HG03039 (cell line): ENCODE measurements at regions not wholly inside any gene's neighbourhood (a gene's known extent, or its start where the extent isn't known, plus 50 kb on each side); places are given as distances from the start of the nearest gene placed in this dataset.

Experiments used
- ATAC-seq: cut with Tn5 transposase; IDR thresholded peaks from one replicate; pipeline ENCODE4 v1.9.1; 2021; ENCODE audit warnings: mild to moderate bottlenecking, moderate library complexity; ENCODE audit not compliant: unreplicated experiment

DNA sequence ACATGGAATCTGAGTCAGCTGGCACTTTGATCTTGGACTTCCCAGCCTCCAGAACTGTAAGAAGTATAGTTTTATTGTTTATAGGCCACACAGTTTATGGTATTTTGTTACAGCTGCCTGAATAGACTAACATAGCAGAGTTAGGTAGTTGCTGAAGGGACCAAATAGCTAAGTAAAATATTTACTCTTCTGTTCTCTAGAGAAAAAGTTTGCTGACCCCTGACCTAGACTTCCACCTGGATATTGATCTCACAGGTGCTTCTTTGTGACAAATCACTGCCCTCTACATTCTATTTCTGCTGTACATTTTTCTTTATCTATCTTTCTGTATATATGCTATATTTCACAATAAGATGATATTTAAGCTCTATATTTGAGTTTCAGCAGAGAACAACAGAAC lies 212.5 kb downstream of the CSNK2A3 start:
- ATAC-seq: no peak

DNA sequence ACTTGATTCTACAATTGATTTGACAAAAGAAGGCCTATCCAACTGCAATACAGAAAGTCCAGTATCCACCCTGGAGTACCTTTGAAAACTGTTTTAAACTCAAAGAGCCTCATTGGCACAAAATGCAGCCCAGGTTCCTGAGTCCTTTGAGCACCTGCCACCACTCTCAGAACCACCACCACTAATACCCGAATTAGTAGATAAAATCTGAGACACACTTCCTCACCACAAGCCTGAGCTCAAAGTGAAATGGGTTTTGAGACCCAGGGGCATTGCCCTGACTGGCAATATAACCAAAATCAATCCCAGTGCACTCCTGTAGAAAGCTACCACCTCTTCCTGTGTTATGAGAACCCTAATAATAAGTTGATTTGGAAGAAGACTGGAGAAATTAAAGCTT lies 215.7 kb downstream of the CSNK2A3 start:
- no peak for ATAC-seq

DNA sequence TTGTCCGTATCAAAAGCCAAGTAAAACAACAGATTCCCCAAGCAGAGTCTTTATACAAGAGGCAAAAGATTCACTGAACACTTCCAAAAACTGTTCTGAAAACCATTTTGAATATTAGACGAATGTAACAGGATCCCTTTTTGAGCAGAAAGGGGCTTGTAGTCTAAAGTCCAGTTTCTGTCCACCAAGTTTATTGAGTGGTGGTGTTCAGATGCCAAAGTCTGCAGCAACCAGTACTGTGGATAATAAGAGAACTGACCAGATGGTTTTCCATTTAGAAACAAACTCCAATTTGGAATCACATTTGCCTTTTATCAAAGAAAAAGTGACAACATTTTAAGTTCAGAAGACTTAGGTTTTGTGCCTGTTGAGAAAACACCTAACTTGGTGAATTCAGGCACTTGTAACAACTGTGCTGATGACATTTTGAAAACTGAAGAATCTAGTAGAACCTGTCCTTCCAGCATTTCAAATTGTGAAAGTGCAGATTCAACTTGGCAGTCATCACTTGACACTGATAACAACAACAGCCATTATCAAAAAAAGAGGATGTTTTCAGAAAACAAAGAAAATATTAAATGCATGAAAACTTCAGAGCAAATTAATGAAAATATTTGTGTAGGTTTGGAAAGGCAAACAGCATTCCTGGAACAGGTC lies 217.1 kb downstream of the CSNK2A3 start:
- no peak for ATAC-seq

DNA sequence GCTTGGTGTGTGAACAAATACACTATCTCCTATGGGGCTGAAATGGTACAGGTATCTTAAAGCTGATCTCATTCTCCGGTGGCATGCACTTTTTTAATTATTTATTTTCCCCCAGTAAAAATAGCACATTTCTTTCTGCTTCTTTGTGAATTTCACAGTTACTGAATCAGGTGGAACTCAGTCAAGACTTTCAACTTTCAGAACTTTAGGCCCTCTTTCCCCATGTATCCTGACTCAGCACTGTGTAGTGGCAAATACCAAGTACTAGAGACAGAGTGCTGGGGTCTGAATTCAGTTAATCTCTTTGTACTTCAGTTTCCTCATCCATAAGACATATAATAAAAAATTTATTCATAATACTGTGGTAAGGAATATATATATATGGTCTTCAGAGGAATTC lies 223.9 kb downstream of the CSNK2A3 start:
- ATAC-seq: no peak

DNA sequence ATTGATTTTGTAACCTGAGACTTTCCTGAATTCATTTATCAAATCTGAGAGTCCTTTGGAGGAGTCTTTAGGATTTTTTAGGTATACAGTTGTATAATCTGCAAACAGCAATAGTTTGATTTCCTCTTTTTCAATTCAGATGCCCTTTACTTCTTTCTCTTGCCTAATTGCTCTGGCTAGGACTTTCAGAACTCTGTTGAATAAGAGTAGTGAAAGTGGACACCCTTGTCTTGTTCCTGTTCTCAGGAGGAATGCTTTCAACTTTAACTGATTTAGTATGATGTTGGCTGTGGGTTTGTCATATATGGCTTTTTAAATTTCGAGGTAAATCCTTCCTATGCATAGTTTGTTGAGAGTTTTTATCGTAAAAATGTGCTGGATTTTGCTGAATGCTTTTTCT lies 227.4 kb downstream of the CSNK2A3 start:
- ATAC-seq: no peak

DNA sequence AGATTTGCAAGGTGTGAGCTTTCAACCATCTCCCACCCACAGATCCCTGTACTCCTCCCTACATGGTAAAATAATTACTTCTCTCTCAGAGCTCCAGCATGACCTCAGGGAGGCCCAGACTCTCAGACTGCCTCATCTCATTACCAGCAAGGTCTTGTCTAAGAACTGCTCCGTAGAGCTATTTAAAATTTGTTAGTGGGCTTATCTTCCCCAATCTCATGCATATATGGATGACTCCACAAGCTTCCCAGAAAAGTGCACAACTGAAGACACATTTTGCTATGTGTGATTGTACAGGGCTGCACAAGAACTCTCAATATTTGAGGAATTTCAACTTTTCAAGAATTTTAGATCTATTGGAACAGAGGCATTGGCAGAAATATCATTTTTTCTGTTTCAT lies 230.3 kb downstream of the CSNK2A3 start:
- ATAC-seq: no peak

DNA sequence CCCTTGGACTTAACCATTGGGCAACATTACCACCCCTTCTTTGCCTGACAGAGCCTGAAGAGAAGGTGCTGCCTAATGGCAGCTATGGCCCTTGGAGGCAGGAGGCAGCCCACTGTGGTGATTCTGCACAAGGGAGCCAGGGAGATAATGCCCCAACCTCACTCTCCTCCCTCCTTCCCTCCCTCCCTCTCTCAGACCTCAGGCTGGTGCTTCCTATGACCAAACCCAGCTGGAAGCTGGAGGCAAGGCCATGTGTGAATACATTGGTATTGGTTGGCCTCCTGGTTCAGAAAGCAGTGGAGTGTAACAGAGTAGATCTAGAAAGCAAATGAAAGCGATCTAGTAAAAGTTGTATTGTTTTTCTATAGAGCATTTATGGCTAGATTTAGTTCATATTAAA lies 233.1 kb downstream of the CSNK2A3 start:
- ATAC-seq: no peak

DNA sequence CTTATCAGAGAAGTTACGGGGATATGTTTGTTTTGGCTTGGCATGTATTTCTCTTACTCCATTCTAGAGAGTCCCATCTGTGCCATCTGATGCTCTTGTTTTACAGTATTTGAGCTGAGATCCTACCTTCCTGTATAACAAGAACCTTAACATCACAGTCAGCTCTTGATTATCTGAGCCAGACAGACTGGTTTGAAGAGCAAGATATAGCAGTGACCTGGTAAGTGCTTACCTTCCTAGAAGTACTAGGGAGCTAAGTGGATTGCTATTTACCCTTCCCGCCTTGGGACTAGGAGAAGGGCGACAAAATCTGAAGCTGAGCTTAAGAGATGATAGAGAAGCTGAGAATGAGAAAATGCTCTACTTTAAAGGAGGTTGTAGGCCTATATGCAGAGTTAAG lies 235.3 kb downstream of the CSNK2A3 start:
- ATAC-seq: no peak

DNA sequence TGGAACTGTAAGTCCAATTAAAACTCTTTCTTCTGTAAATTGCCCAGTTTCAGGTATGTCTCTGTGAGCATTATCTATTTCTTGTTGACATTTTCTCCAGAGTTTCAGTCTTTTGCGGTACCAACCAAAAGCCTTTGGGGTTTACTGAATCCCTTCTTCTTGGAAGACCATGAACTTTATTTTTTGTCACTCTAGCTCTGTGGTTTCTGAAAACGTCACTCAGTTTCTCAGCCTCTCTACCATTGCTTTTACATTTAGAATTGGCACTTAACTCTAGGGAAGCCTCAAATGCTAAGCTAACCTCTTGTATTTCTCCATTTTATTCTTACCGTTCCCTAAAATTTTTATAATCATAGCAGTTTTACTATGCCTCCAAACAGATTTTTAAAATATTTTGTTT lies 237.6 kb downstream of the CSNK2A3 start:
- no peak for ATAC-seq

DNA sequence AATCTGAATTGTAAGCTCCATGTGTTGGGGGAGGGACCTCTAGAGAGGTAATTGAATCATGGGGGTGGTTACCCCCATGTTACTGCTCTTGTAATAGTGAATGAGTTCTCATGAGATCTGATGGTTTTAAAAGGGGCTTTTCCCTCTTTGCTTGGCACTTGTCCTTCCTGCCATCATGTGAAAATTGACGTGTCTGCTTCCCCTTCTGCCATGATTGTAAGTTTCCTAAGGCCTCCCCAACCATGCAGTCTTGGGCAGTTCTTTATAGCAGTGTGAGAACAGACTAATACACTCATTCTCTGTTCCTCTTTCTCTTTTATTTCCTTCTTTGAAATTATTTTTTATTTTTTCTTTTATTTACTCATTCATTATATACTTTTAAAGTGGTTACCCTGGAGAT lies 239.4 kb downstream of the CSNK2A3 start:
- no peak for ATAC-seq

DNA sequence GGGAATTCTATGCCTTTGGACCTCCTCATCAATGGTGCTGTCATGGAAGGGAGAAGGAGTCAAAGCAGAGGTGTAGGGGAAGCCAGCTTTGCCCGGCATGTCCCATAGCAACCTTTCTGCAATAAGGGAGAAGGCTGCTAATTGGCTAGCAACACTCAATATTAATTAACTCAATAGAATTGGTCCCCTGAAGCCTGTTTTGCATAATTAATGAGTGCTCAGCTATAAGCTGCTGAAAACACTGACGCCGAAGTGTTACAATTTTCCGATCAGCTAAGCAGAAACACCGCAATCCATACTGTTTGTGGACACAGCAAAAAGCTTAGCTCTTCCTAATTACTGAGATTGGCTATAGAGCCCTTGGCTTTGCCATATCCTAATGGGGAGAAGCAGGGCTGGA lies 245.0 kb downstream of the CSNK2A3 start:
- no peak for ATAC-seq

DNA sequence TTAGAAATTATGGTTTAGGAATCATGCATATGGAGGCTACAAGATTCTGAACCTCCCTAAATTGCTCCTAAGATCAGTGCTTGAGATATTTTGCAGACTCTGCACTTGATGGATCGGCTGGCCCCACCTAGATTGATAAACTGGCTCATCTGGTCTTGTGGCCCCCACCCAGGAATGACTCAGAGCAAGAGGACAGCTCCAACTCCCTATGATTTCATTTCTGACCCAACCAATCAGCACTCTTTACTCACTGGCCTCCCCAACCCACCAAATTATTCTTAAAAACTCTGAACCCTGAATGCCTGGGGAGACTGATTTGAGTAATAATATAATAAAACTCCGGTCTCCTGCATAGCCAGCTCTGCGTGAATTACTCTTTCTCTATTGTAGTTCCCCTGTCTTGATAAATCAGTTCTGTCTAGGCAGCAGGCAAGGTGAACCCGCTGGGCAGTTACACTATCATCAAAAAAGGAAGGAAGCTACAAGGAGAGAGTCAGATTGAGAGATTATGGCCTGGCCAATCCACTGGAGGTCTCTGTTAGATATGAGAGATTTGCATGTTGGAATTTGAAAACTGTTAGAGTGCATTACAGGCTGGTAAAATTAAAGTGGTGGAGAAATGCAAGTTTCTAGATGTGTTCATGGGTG lies 245.8 kb downstream of the CSNK2A3 start:
- no peak for ATAC-seq

DNA sequence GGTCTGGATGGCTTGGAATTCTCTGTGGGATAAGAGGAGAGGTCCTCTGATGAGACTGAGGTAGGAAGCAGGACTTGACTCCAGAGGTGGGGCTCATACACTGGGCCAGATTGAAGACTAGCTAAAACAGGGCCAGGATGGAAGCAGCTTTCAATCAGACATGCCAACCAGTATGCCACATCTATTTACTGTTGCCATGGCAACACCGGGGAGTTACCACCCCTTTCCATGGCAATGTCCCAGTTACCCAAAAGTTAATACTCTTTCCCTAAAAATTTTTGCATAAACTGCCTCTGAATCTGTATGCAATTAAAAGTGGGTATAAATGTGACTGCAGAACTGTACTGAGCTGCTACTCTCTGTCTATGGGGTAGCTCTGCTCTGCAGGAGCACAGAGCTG lies 247.5 kb upstream of the ZBED5 start:
- no peak for ATAC-seq

DNA sequence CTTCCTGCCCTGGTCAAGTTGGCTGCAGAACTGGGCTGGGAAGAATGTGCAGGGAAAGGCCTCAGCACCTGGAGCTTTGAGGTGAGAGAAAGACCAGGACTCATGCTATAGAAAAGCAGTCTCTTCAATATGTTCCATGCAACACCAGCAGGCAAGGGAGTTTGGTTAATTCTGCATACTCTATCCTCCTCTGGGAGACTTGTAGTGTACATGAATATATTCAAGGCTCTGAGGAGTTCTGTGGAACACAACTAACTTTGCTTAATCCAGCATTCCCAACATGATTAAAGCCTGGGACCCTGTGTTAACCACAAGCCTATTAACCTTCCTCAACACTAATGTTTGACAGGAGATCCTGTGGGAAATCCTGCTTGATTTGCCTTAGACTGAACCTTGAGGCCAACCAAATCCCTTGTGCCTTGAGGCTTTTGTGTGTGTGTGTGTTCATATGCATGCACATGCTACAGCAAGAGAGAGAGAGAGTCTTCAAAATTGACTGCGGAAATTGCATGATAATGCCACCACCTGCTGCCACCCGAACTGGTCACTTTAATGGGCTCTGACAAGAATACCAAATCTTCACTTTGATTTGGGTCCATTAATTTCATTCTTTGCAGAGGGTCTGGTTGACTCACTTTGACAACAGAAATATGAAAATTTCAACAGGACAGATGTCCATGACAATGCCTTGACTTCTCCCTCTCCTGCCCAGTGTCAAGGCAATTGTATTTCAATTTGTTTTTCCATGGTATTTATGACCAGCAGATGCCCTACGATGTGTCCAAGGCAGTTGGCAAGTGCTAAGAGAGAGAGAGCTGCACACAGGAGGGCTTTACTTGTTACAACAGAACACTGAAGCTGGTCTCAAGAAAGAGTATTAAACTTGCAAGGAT lies 238.2 kb upstream of the ZBED5 start:
- ATAC-seq: no peak

DNA sequence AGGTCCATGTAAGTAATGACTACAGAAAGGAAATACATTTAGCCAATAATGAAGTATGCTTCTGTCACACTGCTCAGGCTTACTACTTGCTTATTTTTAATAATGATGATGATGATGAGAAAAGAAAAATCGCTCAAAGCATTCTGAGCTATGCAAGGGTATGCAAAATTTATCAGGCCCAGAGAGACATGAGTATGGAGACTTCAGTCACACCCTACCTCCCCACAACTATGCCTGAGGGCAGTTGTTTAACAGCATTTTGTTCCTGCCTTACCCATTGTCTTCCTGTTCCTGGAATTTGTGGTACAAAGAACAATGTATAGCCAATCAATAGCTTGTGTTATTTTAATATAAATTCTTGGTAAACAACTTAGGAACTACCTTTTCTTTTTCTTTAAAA lies 232.6 kb upstream of the ZBED5 start:
- no peak for ATAC-seq

DNA sequence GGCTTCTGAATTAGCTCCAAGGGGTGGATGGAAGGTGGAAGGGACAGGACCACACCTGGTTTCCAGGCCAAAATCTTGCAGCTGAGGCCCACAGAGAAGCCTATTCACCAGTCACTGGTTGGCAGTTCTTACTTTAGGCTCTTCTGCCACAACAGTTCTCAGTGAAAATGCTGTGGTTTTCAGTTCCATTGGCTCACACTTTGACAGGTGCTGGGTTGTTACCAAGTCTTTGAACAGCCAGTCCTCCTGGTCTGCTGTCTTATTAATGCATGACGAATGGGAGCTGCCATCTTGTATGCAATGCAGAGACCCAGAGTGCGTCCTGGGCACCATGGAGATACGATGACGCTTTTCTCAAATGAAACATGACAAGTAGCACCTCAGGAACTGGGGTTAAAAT lies 232.0 kb upstream of the ZBED5 start:
- no peak for ATAC-seq

DNA sequence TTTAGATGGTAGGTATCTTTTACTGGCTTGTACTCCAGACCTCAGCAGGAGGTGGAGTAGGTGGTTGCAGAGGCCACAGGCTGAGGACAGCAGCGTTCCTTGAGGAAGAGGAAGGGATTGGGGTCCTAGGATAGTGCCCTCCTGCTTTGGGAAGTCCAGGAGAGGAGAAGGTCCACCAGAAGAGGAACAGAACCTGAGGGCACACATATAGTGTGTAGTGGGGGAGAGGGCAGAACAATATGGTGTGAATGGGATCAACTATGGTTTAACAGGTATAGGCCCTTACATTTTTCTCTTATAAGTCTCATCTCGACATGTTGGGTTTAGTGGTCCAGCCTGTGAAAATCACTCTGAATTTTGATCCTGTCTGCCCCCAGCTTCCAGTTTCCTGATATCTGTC lies 229.1 kb upstream of the ZBED5 start:
- ATAC-seq: no peak

DNA sequence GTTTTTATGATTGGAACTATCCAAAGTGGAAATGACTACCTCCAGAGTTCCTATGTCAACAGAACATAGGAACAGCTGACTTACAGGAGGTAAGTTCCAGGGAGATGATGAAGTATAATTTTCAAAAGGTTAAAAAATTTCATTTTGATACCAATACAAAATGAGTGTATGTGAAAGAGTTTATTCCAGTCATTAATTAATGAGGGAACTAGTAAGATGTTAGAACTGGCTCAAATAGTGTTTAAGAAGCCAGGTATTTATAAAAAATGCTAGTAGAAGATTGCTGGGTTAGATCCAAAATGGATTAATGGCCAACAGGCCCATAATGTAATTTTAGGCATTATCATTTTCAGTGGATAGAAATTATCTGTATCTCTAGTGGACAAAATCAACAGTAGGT lies 227.7 kb upstream of the ZBED5 start:
- ATAC-seq: no peak

DNA sequence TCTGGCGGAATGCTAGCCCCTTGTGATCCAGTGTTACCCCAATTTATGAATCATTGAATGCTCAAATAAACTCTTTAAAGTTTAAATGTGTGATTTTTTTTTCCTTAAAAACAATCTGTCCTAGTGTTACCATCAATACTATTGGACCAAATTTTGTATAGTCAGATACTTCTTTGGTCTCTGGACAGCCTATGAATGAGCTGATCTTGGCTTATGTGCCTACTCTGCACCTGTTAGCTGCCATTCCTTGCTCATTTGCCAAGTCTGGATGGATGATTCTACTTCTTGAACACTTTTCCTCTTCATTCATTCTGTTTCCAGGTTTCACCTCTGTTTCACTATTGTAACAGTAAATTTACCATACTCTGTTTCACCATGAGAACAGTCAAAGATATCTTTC lies 226.5 kb upstream of the ZBED5 start:
- no peak for ATAC-seq

DNA sequence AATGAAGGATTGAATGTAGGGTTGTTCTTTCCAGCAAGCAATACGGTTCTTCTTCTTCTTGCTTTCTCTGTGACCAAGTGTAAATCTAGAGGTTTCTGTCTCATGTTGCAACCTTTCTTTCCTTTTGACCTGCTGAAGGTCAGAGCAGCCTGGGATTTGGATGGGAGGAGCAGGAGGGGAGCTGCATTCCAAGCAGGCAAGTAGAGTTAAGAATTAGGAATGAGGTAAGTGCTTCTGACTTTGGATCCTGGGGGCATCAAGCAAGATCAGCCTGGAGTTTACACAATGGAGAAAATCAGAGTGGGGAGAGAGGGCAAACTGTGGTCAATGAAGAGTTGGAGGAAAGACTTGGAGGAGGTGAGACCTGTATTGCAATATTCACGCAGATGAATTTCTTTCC lies 225.6 kb upstream of the ZBED5 start:
- no peak for ATAC-seq

DNA sequence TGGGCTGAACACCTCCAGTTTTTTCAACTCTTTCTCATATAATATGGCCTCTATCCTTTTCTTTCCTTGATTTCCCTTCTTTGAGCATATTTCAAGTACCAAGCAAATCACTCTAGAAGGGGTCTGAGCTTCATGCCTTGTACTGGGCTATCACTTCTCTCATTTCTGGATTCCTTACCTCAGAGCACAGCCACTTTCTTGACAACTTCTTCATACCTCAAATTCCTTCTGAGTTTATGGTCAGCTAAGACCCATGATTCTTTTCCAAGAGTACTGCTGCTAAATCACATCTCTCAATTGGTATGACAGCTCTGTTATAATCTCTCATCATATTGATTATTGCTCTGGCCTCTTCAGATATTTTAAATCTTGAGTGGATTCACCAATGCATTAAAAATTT lies 224.8 kb upstream of the ZBED5 start:
- ATAC-seq: no peak

DNA sequence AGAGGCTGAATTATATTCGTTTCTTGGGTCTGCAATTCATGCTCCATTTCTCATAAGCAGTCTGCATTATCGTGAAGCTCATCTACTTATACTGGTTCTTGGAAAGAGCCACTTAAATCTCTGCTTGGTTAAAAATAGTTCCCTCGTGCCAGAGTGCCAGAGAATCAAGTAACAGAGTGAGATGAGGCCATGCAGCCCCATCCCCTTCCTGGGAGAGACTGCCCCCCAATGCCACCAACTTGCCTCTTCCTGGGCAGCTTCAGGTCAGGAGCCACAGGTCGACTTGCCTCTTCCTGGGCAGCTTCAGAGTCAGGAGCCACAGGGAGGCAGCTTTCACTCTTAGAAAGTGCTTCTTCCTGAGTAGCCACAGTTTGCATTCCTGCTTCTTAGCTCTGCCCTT lies 223.9 kb upstream of the ZBED5 start:
- ATAC-seq: no peak
